NT2/D1 (cell line): ENCODE measurements at regions not wholly inside any gene's neighbourhood (a gene's known extent, or its start where the extent isn't known, plus 50 kb on each side); places are given as distances from the start of the nearest gene placed in this dataset.

Source experiments
- DNase-seq: peaks from one replicate; pipeline ENCODE4 v3.0.0-alpha.2; 2011; ENCODE audit warnings: low read depth, low spot score
- H3K27me3 ChIP-seq: 2 replicates; pipeline ENCODE4 v1.6.0; 2011; ENCODE audit warnings: mild to moderate bottlenecking; ENCODE audit not compliant: insufficient read length, insufficient read depth
- H3K36me3 ChIP-seq: 2 replicates; pipeline ENCODE4 v1.6.1; 2011; ENCODE audit warnings: mild to moderate bottlenecking, low read length, mixed read lengths; ENCODE audit not compliant: insufficient read depth, insufficient read length
- H3K4me1 ChIP-seq: 2 replicates; pipeline ENCODE4 v1.5.1; 2011; ENCODE audit not compliant: insufficient read depth, insufficient read length
- H3K4me3 ChIP-seq: 2 replicates; pipeline ENCODE4 v1.5.1; 2011; ENCODE audit warnings: low read depth; ENCODE audit not compliant: insufficient read length
- H3K9ac ChIP-seq: 2 replicates; pipeline ENCODE4 v1.6.0; 2011; ENCODE audit warnings: low read depth; ENCODE audit not compliant: insufficient read length
- H3K9me3 ChIP-seq: 2 replicates; pipeline ENCODE4 v1.5.1; 2011; ENCODE audit warnings: mild to moderate bottlenecking, low read length; ENCODE audit not compliant: insufficient read depth
- SUZ12 ChIP-seq: IDR thresholded peaks from 2 replicates; pipeline ENCODE4 v1.6.1; 2011; ENCODE audit not compliant: insufficient read length, insufficient read depth; ENCODE audit errors: extremely low read depth
- YY1 ChIP-seq: IDR thresholded peaks from 2 replicates; pipeline ENCODE4 v1.6.1; 2011; ENCODE audit not compliant: insufficient read length, insufficient read depth
- ZNF274 ChIP-seq: IDR thresholded peaks from 2 replicates; pipeline ENCODE4 v1.6.1; 2011; ENCODE audit warnings: mild to moderate bottlenecking, low read depth, low read length

- Histone ChIP-seq H3K4me3 (no peak overlapping the region), H3K9me3 (no peaks in the 10 kb centered on the region), H3K36me3 (no peaks in the 10 kb centered on the region), H3K27me3 (no peaks in the 10 kb centered on the region), H3K9ac (no peak overlapping the region), H3K4me1 (peaks cover 4% of the 10 kb centered on the region)
- TF ChIP-seq ZNF274 (no peak), SUZ12 (no peak), YY1 (no peak)
- DNase-seq: no peak
Observed at GRCh38 chr14:101233808-101234207, 327.5 kb upstream of the DIO3 start.

DNA sequence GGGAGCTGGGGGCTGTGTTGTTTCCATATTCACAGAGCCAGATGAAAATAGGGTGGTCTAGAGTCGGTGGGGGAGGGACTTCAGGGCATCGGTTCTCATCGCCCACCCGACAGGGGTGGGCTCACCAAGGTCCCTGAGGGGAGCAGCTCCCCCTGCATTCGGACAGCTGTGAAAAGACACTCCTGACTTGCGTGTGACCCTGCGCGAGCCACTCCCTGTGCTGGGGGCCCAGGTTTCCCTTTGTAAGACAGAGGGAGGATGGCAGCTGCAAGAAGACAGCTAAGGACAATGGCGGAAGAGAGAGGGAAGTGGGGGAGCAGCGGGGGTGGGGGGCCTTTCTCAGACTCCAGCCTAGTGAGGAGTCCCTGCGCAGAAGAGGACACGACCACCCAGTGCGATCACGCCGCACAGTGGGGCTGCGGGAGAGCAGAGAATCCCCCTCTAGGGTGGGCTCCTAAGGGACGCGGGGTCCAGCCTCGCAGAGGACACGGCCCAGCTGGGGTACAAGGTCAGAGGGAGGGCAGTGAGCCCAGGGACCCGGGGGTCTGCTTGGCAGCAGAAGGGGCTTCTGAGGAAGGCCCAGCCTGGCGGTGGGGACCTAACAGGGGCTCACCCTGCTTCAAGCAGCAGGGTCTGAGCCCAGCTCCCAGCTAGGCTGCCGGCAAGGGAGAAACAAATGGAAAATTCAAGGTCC, 326.9 kb upstream of the DIO3 start:
- H3K4me1 ChIP-seq: peaks cover 6% of the 10 kb centered on the region
- H3K9me3 ChIP-seq: no peaks in the 10 kb centered on the region
- H3K9ac ChIP-seq: no peak overlapping the region
- no peak overlapping the region for H3K4me3 ChIP-seq
- no peak for DNase-seq
- no peaks in the 10 kb centered on the region for H3K27me3 ChIP-seq
- H3K36me3 ChIP-seq: no peaks in the 10 kb centered on the region
- TF ChIP-seq SUZ12 (no peak), YY1 (no peak), ZNF274 (no peak)

DNA sequence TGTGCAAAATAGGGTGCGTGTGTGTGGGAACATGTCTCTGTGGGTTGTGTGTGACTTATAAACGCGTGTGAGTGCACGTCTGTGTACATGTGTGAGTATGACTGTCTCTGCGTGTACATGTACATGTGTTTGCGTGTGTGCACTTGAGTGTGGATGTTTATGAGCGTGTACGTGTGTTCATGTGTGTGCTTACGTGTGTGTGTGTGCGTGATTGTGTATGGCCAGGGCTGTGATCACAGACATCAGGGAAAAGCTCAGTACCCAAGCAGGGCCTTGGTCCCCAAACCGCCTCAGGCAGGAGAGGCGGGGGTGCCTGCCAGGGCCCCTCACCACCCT, 326.3 kb upstream of the DIO3 start:
- Histone ChIP-seq H3K36me3 (no peaks in the 10 kb centered on the region), H3K4me1 (peaks cover 6% of the 10 kb centered on the region), H3K4me3 (no peak overlapping the region), H3K27me3 (no peaks in the 10 kb centered on the region), H3K9me3 (no peaks in the 10 kb centered on the region), H3K9ac (no peak overlapping the region)
- TF ChIP-seq ZNF274 (no peak), SUZ12 (no peak), YY1 (no peak)
- no peak for DNase-seq

GRCh38 chr14:101235335-101236103, 325.8 kb upstream of the DIO3 start:
- H3K36me3 ChIP-seq: no peaks in the 10 kb centered on the region
- DNase-seq: peak; percentile 22
- TF ChIP-seq YY1: no peak
- H3K4me1 ChIP-seq: peaks cover 6% of the 10 kb centered on the region
- H3K9ac ChIP-seq: no peak overlapping the region
- H3K27me3 ChIP-seq: no peaks in the 10 kb centered on the region
- no peaks in the 10 kb centered on the region for H3K9me3 ChIP-seq
- H3K4me3 ChIP-seq: no peak overlapping the region

DNA sequence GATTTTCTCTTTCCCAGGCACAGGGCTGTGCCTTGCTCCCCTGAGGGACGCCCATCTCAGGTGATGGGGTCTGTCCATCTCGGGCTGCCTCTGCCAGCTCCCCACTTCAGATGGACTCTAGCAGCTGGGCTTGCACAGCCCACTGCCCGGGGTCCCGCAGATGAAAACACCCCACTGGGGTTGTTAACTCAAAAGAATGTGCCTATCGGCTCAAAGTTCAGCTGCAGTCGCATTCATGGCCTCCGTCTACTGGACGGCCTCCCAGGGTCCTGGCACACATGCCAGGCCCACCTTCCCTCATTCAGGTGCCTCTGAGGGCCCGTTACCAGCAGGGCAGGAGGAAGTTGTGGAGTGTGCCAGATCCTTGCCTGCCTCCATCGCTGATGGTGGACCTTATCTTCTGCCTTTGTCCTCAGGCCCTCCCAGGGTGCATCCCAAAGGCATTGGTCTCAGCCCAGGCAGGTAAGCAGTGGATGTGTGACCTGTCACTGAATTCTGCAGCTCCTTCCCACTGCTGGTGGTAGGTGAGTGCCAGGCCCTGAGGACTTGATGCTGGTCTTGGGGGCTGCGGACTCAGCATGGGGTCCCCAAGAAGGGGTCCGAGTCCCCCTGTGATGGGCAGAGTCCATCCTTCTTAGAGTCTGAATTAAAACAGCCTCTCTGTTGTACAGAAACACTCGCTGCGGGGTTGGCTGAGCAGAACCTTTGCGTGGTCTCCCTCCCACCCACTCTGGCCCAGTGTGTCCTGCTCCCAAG, 324.6 kb upstream of the DIO3 start:
- H3K4me3 ChIP-seq: no peak overlapping the region
- no peak overlapping the region for H3K9ac ChIP-seq
- H3K4me1 ChIP-seq: peaks cover 6% of the 10 kb centered on the region
- TF ChIP-seq YY1 (no peak), SUZ12 (no peak), ZNF274 (no peak)
- DNase-seq: no peak
- no peaks in the 10 kb centered on the region for H3K36me3 ChIP-seq
- H3K27me3 ChIP-seq: no peaks in the 10 kb centered on the region
- H3K9me3 ChIP-seq: no peaks in the 10 kb centered on the region

DNA sequence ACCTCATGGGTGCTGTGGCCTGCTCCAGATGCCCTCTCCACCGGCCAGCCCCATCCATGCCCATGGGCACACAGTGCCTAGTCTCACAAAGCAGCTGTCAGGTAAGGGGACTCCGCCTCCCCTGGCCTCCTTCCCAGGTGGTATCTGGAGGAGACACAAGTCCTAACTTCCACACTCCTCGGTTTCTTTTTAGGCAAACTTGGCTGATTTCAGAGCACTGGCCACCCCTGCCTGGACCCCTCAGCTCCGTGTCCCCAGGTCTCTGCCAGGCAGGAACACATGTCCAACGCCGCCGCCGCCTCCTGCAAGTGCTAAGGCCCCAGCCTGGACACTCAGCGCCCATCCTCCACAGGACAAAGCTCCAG, 324.1 kb upstream of the DIO3 start:
- Histone ChIP-seq H3K27me3 (no peaks in the 10 kb centered on the region), H3K9ac (no peak overlapping the region), H3K9me3 (no peaks in the 10 kb centered on the region), H3K4me3 (no peak overlapping the region), H3K4me1 (peaks cover 6% of the 10 kb centered on the region), H3K36me3 (no peaks in the 10 kb centered on the region)
- no peak for DNase-seq
- no peak for TF ChIP-seq YY1
- TF ChIP-seq ZNF274: no peak

DNA sequence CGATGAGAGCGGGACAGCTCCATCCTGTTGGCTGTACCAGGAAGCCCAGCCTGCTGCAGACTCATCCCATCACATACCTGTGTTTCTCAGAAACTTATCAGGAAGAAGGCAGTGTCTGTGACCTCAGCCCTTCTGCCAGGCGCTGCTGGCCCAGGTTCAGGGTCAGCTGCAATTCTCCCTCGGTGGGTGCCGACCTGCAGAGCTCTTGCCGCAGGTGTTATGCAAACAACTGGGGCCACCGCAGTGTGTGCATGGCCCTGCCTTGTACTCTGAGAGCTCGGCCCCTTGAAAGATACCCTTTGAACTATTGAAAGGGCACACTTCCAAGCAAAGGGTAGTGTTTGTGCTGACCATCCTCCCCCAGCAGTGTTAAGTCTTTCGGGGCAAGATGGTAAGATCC, 322.2 kb upstream of the DIO3 start:
- Histone ChIP-seq H3K27me3 (no peaks in the 10 kb centered on the region), H3K36me3 (no peaks in the 10 kb centered on the region), H3K4me3 (no peak overlapping the region), H3K4me1 (peaks cover 6% of the 10 kb centered on the region), H3K9me3 (no peaks in the 10 kb centered on the region), H3K9ac (no peak overlapping the region)
- TF ChIP-seq SUZ12: no peak
- no peak for TF ChIP-seq ZNF274
- no peak for TF ChIP-seq YY1
- no peak for DNase-seq
